Adrenal gland (tissue), 5 donors: ENCODE measurements at regions not wholly inside any gene's neighbourhood (a gene's known extent, or its start where the extent isn't known, plus 50 kb on each side); places are given as distances from the start of the nearest gene placed in this dataset.

ENCODE experiments used
- CTCF ChIP-seq, 6 experiments: fragments of 450-650 bp in 4 of 6; fragments of 200-600 bp in 2 of 6; sonication (generic) in 1 of 6; IDR thresholded peaks; 1 replicate in 5 of 6; 2 replicates in 1 of 6; pipeline versions ENCODE4 v1.5.1 to v1.8.0; 2016 to 2021; ENCODE audit warnings: antibody characterized with exemption in 6 of 6, mild to moderate bottlenecking in 2 of 6, moderate library complexity in 1 of 6
- POLR2A ChIP-seq, 2 donors: fragments of 450-650 bp; IDR thresholded peaks; one replicate each; pipeline ENCODE4 v1.6.1; 2017; ENCODE audit warnings: antibody characterized with exemption in 2 of 2, mild to moderate bottlenecking in 2 of 2, moderate library complexity in 1 of 2
- donor health status: DM: no; HTN: no; CAD: no.

DNA sequence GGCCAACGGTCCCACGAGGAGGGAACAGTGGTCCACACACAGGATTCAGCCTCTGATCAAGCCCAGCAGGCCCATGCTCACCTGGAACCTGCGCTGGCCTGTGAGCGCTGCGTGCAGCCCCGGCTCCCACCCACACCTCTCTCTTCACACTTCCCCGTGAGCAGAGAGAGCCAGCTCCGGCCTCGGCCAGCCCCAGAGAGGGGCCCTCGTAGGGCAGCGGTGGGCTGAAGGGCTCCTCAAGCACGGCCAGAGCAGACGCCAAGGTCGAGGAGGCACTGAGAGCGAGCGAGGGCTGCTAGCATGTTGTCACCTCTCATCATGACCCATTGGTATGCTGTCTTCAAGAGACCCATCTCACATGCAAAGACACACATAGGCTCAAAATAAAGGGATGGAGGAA, 83.0 kb upstream of the FMR1 start:
- TF ChIP-seq CTCF (IDR thresholded peaks at IDR 0.05) (no peak), POLR2A (IDR thresholded peaks at IDR 0.05) (no peak)
